VCaP (cell line): ENCODE measurements at regions not wholly inside any gene's neighbourhood (a gene's known extent, or its start where the extent isn't known, plus 50 kb on each side); places are given as distances from the start of the nearest gene placed in this dataset.
"Not testable (repeated sequence)": the region's sequence is repeated elsewhere in the genome, so short reads cannot be mapped to it uniquely, and the experiment has no call there.

Source experiments
- H3K27ac ChIP-seq: fragments of 450-650 bp; 2 replicates; pipeline ENCODE4 v1.5.1; 2017
- CTCF ChIP-seq: fragments of 450-650 bp; conservative IDR thresholded peaks from 2 replicates; pipeline ENCODE4 v1.5.1; 2017; ENCODE audit warnings: mild to moderate bottlenecking, moderate library complexity

GRCh38 chr7:65796205-65796604, 76.7 kb upstream of the VKORC1L1 start:
- no peak overlapping the region for H3K27ac ChIP-seq
- no peak for TF ChIP-seq CTCF

- not testable (repeated sequence) for H3K27ac ChIP-seq
These were observed 75.8 kb upstream of the VKORC1L1 start for GRCh38 chr7:65797086-65797485.

- not testable (repeated sequence) for H3K27ac ChIP-seq
These were observed 75.3 kb upstream of the VKORC1L1 start for GRCh38 chr7:65797566-65797965.

GRCh38 chr7:65798111-65799075, 74.5 kb upstream of the VKORC1L1 start:
- H3K27ac ChIP-seq: no peak overlapping the region
- TF ChIP-seq CTCF: no peak

GRCh38 chr7:65800191-65800590, 72.7 kb upstream of the VKORC1L1 start:
- not testable (repeated sequence) for H3K27ac ChIP-seq

GRCh38 chr7:65800890-65801341, 72.0 kb upstream of the VKORC1L1 start:
- H3K27ac ChIP-seq: no peak overlapping the region
- TF ChIP-seq CTCF: no peak

GRCh38 chr7:65804887-65805286, 68.0 kb upstream of the VKORC1L1 start:
- H3K27ac ChIP-seq: no peak overlapping the region
- no peak for TF ChIP-seq CTCF

- not testable (repeated sequence) for H3K27ac ChIP-seq
These were observed 65.8 kb upstream of the VKORC1L1 start for GRCh38 chr7:65807067-65807466.

GRCh38 chr7:65809259-65809981, 63.5 kb upstream of the VKORC1L1 start:
- H3K27ac ChIP-seq: no peak overlapping the region
- TF ChIP-seq CTCF: no peak
